Astrocyte (in vitro differentiated cells and primary cell): ENCODE measurements at regions not wholly inside any gene's neighbourhood (a gene's known extent, or its start where the extent isn't known, plus 50 kb on each side); places are given as distances from the start of the nearest gene placed in this dataset.

Source experiments
- DNase-seq: peaks from one replicate; pipeline ENCODE4 v3.0.0-alpha.2; 2010; ENCODE audit warnings: low read depth
- FAIRE-seq: peaks from 2 replicates; lab custom pipeline; 2011; peaks lifted over from hg19 to GRCh38; lab: Jason Lieb, UNC
- H2AFZ ChIP-seq: 2 replicates; pipeline ENCODE4 v1.6.0; 2012; ENCODE audit warnings: low read depth, low read length, inconsistent platforms
- H3K27ac ChIP-seq: 2 replicates; pipeline ENCODE4 v1.5.1; 2011; ENCODE audit warnings: low read depth, low read length, inconsistent platforms
- H3K27me3 ChIP-seq: 2 replicates; pipeline ENCODE4 v1.6.0; 2011; ENCODE audit warnings: low read length, inconsistent platforms; ENCODE audit not compliant: insufficient read depth
- H3K36me3 ChIP-seq: 2 replicates; pipeline ENCODE4 v1.5.1; 2011; ENCODE audit warnings: low read length, inconsistent platforms; ENCODE audit not compliant: insufficient read depth
- H3K4me1 ChIP-seq: 2 replicates; pipeline ENCODE4 v1.5.1; 2011; ENCODE audit warnings: low read length, inconsistent platforms; ENCODE audit not compliant: insufficient read depth
- H3K4me2 ChIP-seq: 2 replicates; pipeline ENCODE4 v1.6.0; 2012; ENCODE audit warnings: low read length, inconsistent platforms
- H3K4me3 ChIP-seq: 2 replicates; pipeline ENCODE4 v1.5.1; 2011; ENCODE audit warnings: low read depth, mild to moderate bottlenecking, low read length, inconsistent platforms; ENCODE audit not compliant: insufficient read depth
- H3K79me2 ChIP-seq: 2 replicates; pipeline ENCODE4 v1.6.0; 2012; ENCODE audit warnings: mild to moderate bottlenecking, low read length, inconsistent platforms; ENCODE audit not compliant: insufficient read depth
- H3K9ac ChIP-seq: 2 replicates; pipeline ENCODE4 v1.6.0; 2012; ENCODE audit warnings: mild to moderate bottlenecking, low read length, inconsistent platforms
- H3K9me3 ChIP-seq: 2 replicates; pipeline ENCODE4 v1.5.1; 2012; ENCODE audit warnings: low read depth, mild to moderate bottlenecking, low read length, inconsistent platforms; ENCODE audit not compliant: insufficient read depth
- H4K20me1 ChIP-seq: 2 replicates; pipeline ENCODE4 v1.6.0; 2012; ENCODE audit warnings: low read length, inconsistent platforms; ENCODE audit not compliant: insufficient read depth
- H3K27ac Mint-ChIP-seq: one replicate; pipeline ENCODE4 v1.8.0; 2021; ENCODE audit warnings: mild to moderate bottlenecking, mixed read lengths; ENCODE audit not compliant: unreplicated experiment
- H3K27me3 Mint-ChIP-seq: one replicate; pipeline ENCODE4 v1.8.0; 2021; ENCODE audit warnings: low read depth, mixed read lengths; ENCODE audit not compliant: unreplicated experiment
- H3K36me3 Mint-ChIP-seq: one replicate; pipeline ENCODE4 v1.8.0; 2021; ENCODE audit warnings: low read depth, mixed read lengths; ENCODE audit not compliant: unreplicated experiment
- H3K4me1 Mint-ChIP-seq: one replicate; pipeline ENCODE4 v1.8.0; 2021; ENCODE audit warnings: low read depth, mixed read lengths; ENCODE audit not compliant: unreplicated experiment
- H3K4me3 Mint-ChIP-seq: one replicate; pipeline ENCODE4 v1.8.0; 2021; ENCODE audit warnings: mild to moderate bottlenecking, moderate library complexity, mixed read lengths; ENCODE audit not compliant: unreplicated experiment
- H3K9me3 Mint-ChIP-seq: one replicate; pipeline ENCODE4 v1.8.0; 2021; ENCODE audit warnings: mild to moderate bottlenecking, mixed read lengths; ENCODE audit not compliant: unreplicated experiment
- EZH2 ChIP-seq: IDR thresholded peaks from 2 replicates; pipeline ENCODE4 v1.6.1; 2012; ENCODE audit warnings: mild to moderate bottlenecking, low read length, inconsistent platforms; ENCODE audit not compliant: insufficient read depth
- TF ChIP-seq, protein P1 (sequence below): IDR thresholded peaks from 2 replicates; pipeline ENCODE4 v1.5.1; 2011; ENCODE audit warnings: low read depth, mild to moderate bottlenecking, inconsistent platforms, low read length, moderate library complexity; ENCODE audit not compliant: insufficient read depth

DNA sequence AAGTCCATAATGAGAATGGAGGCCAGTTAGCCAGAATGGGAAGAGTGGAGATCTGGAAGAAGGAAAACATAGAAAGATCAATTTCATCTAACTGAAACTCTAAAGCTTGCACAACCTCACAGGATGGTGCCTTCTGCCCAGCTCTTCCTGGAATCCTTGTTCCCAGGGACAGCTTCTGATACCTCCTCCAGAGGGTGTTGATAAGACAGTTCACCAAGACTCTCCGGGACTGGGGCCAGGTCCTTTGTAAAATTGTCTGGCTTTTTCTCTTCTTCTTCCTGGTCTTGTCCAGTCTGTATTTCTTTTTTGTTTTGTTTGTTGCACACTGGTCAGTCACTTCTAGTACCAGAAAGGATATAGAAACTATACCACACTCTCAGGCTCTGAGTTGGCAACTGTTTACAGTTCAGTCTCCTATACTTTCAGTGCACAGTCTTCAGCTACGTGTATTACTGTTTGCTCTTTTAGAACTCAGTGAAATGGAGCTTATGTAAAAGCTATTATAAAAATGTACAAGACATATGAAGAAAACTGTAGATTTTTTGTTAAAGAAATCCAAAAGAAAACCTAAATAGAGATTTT lies 142.8 kb upstream of the RPL34 start:
- H3K4me3 ChIP-seq = no peak overlapping the region
- H3K4me3 Mint-ChIP-seq = no peak overlapping the region
- FAIRE-seq = no peak

DNA sequence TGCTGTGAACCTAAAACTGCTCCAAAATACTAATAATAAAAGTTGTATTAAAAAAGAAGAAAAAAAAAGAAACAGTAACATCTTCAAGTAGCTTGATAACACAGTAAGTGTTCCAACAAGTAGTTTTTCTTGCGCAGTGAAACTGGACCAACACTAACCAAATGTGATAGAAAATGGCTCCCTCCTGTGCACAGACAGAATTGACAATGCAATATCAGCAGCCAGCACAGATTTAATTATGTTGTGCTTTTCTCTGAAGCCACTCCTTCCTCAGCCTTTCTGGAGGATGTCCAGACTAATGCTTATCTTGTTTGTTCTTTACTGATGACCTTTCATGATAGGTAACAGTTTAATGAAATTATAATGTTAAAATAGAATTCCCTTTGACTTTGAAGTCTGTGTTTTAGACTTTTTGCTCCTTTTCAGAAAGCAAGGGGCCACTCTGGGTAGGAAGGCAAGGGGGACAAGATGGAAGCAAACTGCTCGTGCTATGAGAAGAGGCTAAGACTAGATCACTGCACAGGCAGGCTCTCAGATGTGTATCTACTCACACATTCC lies 147.1 kb upstream of the RPL34 start:
- Histone ChIP-seq H3K4me3 (no peak overlapping the region), H3K36me3 (no peaks in the 10 kb centered on the region), H4K20me1 (no peaks in the 10 kb centered on the region), H3K27me3 (no peaks in the 10 kb centered on the region), H3K79me2 (no peaks in the 10 kb centered on the region), H3K4me2 (no peak overlapping the region), H2AFZ (no peak overlapping the region), H3K9ac (no peak overlapping the region), H3K9me3 (no peaks in the 10 kb centered on the region), H3K4me1 (no peaks in the 10 kb centered on the region), H3K27ac (no peak overlapping the region)
- no peak for TF ChIP-seq EZH2
- TF ChIP-seq, protein P1, sequence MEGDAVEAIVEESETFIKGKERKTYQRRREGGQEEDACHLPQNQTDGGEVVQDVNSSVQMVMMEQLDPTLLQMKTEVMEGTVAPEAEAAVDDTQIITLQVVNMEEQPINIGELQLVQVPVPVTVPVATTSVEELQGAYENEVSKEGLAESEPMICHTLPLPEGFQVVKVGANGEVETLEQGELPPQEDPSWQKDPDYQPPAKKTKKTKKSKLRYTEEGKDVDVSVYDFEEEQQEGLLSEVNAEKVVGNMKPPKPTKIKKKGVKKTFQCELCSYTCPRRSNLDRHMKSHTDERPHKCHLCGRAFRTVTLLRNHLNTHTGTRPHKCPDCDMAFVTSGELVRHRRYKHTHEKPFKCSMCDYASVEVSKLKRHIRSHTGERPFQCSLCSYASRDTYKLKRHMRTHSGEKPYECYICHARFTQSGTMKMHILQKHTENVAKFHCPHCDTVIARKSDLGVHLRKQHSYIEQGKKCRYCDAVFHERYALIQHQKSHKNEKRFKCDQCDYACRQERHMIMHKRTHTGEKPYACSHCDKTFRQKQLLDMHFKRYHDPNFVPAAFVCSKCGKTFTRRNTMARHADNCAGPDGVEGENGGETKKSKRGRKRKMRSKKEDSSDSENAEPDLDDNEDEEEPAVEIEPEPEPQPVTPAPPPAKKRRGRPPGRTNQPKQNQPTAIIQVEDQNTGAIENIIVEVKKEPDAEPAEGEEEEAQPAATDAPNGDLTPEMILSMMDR = no peak
- Mint-ChIP-seq H3K4me1 (peaks cover 3% of the 10 kb centered on the region), H3K9me3 (peaks cover 2% of the 10 kb centered on the region), H3K4me3 (no peak overlapping the region), H3K27me3 (no peaks in the 10 kb centered on the region), H3K27ac (no peak overlapping the region), H3K36me3 (no peaks in the 10 kb centered on the region)
- DNase-seq = no peak
- no peak for FAIRE-seq

More for the DNA sequence above, 142.8 kb upstream of the RPL34 start:
- Mint-ChIP-seq H3K4me1 (peaks cover 4% of the 10 kb centered on the region), H3K27ac (no peak overlapping the region), H3K36me3 (no peaks in the 10 kb centered on the region), H3K27me3 (peaks cover 2% of the 10 kb centered on the region), H3K9me3 (no peaks in the 10 kb centered on the region)
- TF ChIP-seq EZH2 = no peak
- TF ChIP-seq, protein P1 = no peak
- Histone ChIP-seq H3K9ac (no peak overlapping the region), H2AFZ (no peak overlapping the region), H3K27me3 (no peaks in the 10 kb centered on the region), H3K9me3 (no peaks in the 10 kb centered on the region), H4K20me1 (no peaks in the 10 kb centered on the region), H3K4me2 (no peak overlapping the region), H3K79me2 (no peaks in the 10 kb centered on the region), H3K27ac (no peak overlapping the region), H3K4me1 (no peaks in the 10 kb centered on the region), H3K36me3 (no peaks in the 10 kb centered on the region)
- DNase-seq = no peak
